ENCODE measurements at regions not wholly inside any gene's neighbourhood (a gene's known extent, or its start where the extent isn't known, plus 50 kb on each side); places are given as distances from the start of the nearest gene placed in this dataset.
"Not testable (repeated sequence)": the region's sequence is repeated elsewhere in the genome, so short reads cannot be mapped to it uniquely, and the experiment has no call there.

GRCh38 chr11:25613865-25614264, 718.1 kb upstream of the ANO3 start:
- DNase-seq (ENCODE audit: low spot score): no peak

DNA sequence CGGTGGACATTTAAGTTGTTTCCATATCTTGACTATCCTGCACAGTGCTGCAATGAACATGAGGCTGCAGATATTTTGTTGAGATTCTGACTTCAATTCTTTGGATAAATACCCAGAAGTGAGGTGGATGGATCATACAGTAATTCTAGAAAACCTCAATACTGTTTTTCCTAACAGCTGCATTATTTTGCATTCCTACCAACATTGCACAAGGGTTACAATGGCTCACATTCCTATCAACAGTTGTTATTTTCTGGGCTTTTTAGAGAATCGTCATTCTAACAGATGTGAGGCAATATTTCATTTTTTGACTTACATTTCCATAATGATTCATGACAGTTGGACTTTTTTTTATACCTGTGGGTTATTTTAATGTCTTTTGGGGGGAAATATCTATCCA, 716.9 kb upstream of the ANO3 start:
- no peak for DNase-seq (ENCODE audit: low spot score)

GRCh38 chr11:25615841-25616240, 716.1 kb upstream of the ANO3 start:
- no peak for DNase-seq (ENCODE audit: low spot score)

DNA sequence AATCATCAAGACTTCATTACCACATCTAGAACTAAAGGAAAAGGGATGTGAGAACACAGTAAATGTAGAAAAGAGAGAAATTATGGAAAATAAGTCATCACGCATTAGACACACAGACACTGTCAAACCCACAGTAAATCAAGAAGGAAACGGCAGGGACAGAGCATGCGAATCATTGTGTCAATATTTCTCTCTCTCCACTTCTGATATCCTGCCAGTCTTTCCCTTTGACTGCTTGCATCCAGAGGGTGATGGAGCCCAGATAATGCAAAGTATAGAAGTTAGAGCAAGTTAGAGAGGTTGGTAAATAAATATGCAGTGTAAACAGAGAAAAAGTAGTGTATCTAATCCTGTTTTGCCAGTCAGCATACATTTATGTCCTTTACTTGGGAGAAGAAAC, 706.8 kb upstream of the ANO3 start:
- DNase-seq (ENCODE audit: low spot score): no peak

- DNase-seq (ENCODE audit: low spot score): no peak
Observed at GRCh38 chr11:25628030-25628429, 703.9 kb upstream of the ANO3 start.

DNA sequence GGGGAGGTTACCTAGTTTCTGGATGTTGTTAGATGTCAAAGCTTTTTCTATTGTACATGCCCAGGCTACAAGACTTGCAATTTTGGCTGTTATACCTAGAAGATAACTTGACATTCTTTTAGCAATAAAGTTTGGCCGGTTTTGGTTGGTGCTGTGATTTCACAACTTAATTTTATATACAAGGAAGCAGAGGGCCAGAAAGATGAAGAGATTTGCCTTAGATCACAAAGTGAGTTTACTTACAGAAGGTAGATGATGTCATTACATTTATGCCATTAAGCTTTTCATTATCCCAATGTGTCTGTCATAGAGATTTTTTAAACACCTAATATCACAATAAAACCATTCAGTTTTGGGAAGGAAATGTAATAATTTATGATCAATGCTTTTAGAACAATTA, 698.7 kb upstream of the ANO3 start:
- no peak for DNase-seq (ENCODE audit: low spot score)

- DNase-seq (ENCODE audit: low spot score): not testable (repeated sequence)
Observed at GRCh38 chr11:25649220-25649619, 682.7 kb upstream of the ANO3 start.

GRCh38 chr11:25650319-25650718, 681.6 kb upstream of the ANO3 start:
- no peak for DNase-seq (ENCODE audit: low spot score)

DNA sequence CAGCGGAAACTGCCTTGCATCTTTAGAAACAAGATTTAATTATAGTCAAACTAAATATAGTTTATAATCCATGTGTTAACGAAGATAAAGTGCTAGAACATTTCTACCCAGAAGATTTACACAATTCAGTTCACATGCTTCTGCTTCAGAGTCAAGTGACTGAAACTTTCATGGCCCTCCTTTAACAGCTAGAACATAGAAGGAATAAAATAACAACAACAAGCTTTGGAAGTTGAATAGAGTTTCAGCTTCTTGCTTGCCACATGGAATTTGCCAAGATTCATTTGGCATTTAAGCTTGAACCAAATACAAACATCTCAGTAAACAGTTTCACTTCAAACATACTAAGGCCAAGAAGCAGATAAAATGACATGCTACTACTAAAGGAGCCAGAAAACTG, 676.3 kb upstream of the ANO3 start:
- no peak for DNase-seq (ENCODE audit: low spot score)

- no peak for DNase-seq (ENCODE audit: low spot score)
Observed at GRCh38 chr11:25658916-25659315, 673.0 kb upstream of the ANO3 start.

DNA sequence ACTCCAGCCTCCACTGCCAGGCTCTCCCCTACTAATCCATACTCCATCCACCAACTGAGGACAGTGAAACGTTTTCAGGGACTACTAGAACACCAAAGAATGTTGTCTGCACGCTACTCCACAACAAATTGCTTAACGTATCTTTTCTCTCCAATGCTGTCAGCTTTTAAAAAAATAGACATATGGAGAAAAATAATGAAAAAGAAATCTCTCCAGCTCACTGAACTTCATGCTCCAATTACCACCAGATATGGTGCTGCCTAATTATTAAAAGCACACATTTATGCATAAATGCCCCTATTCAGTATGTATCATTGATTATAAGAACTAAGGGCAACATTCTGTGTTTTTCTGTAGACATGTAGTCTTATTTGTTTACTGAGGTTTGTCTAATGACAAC, 672.2 kb upstream of the ANO3 start:
- no peak for DNase-seq (ENCODE audit: low spot score)

DNA sequence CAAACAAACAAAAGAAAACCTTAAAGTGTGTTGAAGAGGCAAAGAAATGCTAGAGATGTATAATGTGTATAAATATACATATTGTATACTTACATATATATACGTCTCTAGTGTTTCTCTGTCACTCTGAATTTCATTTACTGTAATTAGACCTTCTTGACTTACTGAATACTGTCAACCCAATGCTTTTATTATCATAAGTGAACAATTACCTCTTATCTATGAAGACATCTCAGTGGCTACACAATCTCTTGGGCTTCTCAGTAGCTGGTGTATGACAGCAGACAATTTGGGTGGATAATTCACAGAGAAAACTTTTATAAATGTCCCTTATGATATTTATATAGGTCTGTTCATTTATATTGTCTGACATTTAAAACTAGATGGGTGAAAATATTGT, 664.1 kb upstream of the ANO3 start:
- DNase-seq (ENCODE audit: low spot score): no peak

GRCh38 chr11:25691959-25692358, 640.0 kb upstream of the ANO3 start:
- no peak for DNase-seq (ENCODE audit: low spot score)

GRCh38 chr11:25702417-25702816, 629.5 kb upstream of the ANO3 start:
- DNase-seq (ENCODE audit: low spot score): no peak

GRCh38 chr11:25710975-25711374, 621.0 kb upstream of the ANO3 start:
- DNase-seq (ENCODE audit: low spot score): no peak

GRCh38 chr11:25727944-25728343, 604.0 kb upstream of the ANO3 start:
- no peak for DNase-seq (ENCODE audit: low spot score)

GRCh38 chr11:25730230-25730629, 601.7 kb upstream of the ANO3 start:
- no peak for DNase-seq (ENCODE audit: low spot score)

DNA sequence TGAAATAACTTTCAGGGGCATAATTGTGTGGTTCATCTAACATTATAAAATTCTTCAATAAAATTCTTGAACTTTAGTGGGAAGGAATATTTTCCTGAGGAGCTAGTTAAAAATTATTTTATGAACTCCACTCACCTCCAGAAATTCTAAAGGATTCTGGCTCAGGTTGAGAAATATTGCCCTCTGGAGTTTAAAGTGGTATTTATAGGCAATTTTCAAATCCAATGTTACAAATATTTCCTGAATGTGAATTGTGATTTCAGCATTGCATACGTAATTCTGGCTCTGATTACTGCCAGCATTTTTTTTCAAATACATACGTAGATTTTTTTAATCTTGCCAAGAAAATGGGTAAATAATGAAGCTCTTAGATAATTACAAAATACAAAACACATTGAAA, 598.2 kb upstream of the ANO3 start:
- no peak for DNase-seq (ENCODE audit: low spot score)

DNA sequence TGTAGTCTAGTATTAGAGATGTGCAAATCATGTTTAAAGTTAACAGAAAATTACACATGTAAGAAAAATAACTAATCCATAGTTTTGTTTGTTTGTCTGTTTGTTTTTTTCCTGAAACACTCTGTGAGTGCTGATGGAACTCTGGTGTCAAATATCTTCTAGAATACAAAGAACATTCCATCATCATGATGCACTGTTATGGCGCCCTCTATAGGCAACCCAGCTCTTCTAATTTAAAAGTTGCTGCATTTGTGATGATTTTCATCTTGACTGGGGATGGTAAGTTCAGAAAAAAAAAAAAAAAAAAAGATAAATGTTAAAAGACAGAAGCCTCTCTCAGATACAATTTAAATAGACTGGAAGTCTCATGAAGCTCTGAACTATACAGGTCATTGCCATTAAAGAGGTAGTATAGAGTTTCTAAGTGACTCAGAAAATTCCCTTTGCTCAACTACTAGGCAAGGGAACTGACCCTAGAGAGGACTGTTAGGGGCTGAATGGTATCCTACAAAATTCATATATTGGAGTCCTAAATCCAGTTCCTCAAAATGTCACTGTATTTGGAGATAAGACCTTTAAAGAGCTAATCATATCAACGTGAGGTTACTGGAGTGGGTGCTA, 597.2 kb upstream of the ANO3 start:
- DNase-seq (ENCODE audit: low spot score): peak; percentile 21

DNA sequence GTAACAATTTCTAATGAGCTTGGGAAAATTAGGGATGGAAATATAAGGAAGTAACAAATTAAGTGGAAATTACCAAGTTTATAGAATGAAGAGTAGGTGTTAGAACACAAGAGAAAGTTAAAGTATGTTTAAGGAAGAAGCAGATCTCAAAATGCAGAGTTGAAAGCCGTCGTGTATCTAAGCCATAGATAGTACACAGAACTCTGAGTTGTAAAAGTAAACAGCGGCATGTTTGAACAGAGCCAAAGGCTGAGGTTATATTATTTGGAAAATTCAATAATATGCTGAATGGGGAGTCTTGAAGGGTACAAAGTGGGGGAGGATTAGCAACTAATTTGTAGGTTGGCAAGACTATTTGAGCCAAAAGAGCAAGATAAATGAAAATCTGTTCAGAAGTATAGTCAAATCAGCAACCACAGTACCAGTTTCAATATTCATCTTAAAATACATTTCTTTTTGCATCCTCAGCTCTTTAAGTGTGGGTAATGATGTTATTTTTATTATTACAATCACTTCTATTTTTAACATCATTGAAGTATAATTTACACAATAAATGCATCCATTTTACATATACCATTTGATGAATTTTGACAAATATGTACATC, 594.8 kb upstream of the ANO3 start:
- no peak for DNase-seq (ENCODE audit: low spot score)

GRCh38 chr11:25741886-25742285, 590.0 kb upstream of the ANO3 start:
- no peak for DNase-seq (ENCODE audit: low spot score)

GRCh38 chr11:25742800-25743199, 589.1 kb upstream of the ANO3 start:
- no peak for DNase-seq (ENCODE audit: low spot score)

DNA sequence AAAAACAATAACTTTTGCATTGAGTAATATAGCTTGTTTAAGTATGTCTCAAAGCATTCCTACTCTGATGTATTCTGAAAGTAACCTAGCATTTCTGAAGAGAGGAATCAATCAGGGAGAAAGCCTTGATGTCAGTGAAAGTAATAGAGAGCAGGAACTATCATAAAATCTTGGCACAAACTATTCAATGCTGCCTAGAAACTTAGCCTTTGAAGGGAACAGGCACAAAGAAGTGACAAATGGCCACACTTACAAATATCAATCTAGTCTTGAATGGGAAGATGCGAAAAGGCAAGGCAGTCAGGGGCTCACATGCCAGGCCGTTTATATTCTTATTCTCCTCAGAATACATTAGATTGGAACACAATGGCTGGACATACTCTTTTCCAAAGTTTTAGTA, 576.5 kb upstream of the ANO3 start:
- DNase-seq (ENCODE audit: low spot score): no peak

DNA sequence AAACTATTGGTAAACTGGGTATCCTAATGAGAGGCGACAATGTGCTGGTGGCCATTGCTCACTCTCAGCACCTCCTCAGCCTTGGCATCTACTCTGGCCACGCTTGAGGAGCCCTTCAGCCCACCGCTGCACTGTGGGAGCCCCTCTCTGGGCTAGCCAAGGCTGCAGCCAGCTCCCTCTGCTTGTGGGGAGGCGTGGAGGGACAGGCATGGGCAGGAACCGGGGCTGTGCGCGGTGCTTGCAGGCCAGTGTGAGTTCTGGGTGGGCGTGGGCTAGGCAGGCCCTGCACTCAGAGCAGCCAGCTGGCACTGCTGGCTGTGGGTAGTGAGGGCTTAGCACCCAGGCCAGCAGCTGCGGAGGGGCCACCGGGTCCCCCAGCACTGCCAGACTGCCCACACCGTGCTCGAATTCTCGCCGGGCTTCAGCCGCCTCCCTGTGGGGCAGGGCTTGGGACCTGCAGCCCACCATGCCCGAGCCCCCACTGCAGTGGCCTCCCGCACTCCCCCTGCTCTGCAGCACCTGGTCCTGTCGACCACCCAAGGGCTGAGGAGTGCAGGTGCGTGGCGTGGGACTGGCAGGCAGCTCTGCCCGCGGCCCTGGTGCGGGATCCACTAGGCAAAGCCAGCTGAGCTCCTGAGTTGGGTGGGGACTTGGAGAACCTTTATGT, 575.9 kb upstream of the ANO3 start:
- DNase-seq (ENCODE audit: low spot score): no peak
